H1 (cell line): ENCODE measurements at regions not wholly inside any gene's neighbourhood (a gene's known extent, or its start where the extent isn't known, plus 50 kb on each side); places are given as distances from the start of the nearest gene placed in this dataset.
A peak's percentile ranks its signal among the peaks of the same experiment; 100 is the strongest.

ENCODE experiments used
- CTCF ChIA-PET: fragments of 300-600 bp; sonication (Branson Sonifier 250); formaldehyde crosslinking; loops from one replicate; lab custom pipeline; 2021; ENCODE audit not compliant: partially characterized antibody; lab: Charles Lee
- POLR2A ChIA-PET: fragments of 300-600 bp; sonication (Branson Sonifier 250); formaldehyde crosslinking; loops from one replicate; lab custom pipeline; 2021; ENCODE audit warnings: inconsistent platforms; ENCODE audit not compliant: partially characterized antibody; lab: Charles Lee
- DNase-seq, 2 experiments: peaks; one replicate each; pipeline versions ENCODE4 v3.0.0 to v3.0.0-alpha.2; 2010 to 2022; ENCODE audit warnings: low spot score in 2 of 2, low read depth in 1 of 2, mixed read lengths in 1 of 2
- FAIRE-seq: peaks from 2 replicates; lab custom pipeline; 2011; peaks lifted over from hg19 to GRCh38; lab: Jason Lieb, UNC
- H2AFZ ChIP-seq: 2 replicates; pipeline ENCODE4 v1.8.1; 2012; ENCODE audit warnings: low read length, inconsistent platforms
- H2AK5ac ChIP-seq: 2 replicates; pipeline ENCODE4 v1.6.1; 2013; ENCODE audit warnings: low read depth, low read length
- H2BK120ac ChIP-seq: replicated peaks from 2 replicates; pipeline ENCODE3; 2013; ENCODE audit warnings: low read depth, low read length, inconsistent platforms
- H2BK12ac ChIP-seq: 2 replicates; pipeline ENCODE4 v1.6.1; 2013; ENCODE audit warnings: low read depth, low read length
- H2BK15ac ChIP-seq: 2 replicates; pipeline ENCODE4 v1.6.1; 2013; ENCODE audit warnings: low read length
- H2BK20ac ChIP-seq: 2 replicates; pipeline ENCODE4 v1.6.1; 2013; ENCODE audit warnings: low read length
- H2BK5ac ChIP-seq: 2 replicates; pipeline ENCODE4 v1.6.1; 2013; ENCODE audit warnings: low read depth, low read length
- H3K14ac ChIP-seq: 2 replicates; pipeline ENCODE4 v1.6.1; 2013; ENCODE audit warnings: inconsistent platforms; ENCODE audit not compliant: insufficient read length
- H3K18ac ChIP-seq: 2 replicates; pipeline ENCODE4 v1.6.1; 2013; ENCODE audit warnings: low read length; ENCODE audit errors: extremely low read depth
- H3K23ac ChIP-seq: 2 replicates; pipeline ENCODE4 v1.6.1; 2013; ENCODE audit warnings: inconsistent platforms; ENCODE audit not compliant: insufficient read length
- H3K23me2 ChIP-seq: 2 replicates; pipeline ENCODE4 v1.6.1; 2013; ENCODE audit warnings: low read depth, low read length
- H3K27ac ChIP-seq: 2 replicates; pipeline ENCODE4 v1.6.1; 2011; ENCODE audit warnings: low read depth, low read length, inconsistent platforms
- H3K27me3 ChIP-seq, 4 experiments: replicated peaks in 1 of 4; 1 replicate in 1 of 4; 2 replicates in 3 of 4; pipeline versions ENCODE4 v1.6.1 to v1.8.1; 2011 to 2013; ENCODE audit warnings: low read length in 3 of 4, mild to moderate bottlenecking in 3 of 4, inconsistent platforms in 2 of 4, mixed read lengths in 2 of 4, moderate library complexity in 1 of 4; ENCODE audit not compliant: control insufficient read depth in 3 of 4, insufficient read depth in 3 of 4; ENCODE audit errors: extremely low read depth in 1 of 4
- H3K36me3 ChIP-seq, 4 experiments: 2 replicates each; pipeline versions ENCODE4 v1.6.1 to v1.8.1; 2011 to 2013; ENCODE audit warnings: mild to moderate bottlenecking in 4 of 4, low read length in 3 of 4, moderate library complexity in 2 of 4, control low read depth in 1 of 4, inconsistent platforms in 1 of 4; ENCODE audit not compliant: insufficient read depth in 4 of 4, control insufficient read depth in 2 of 4
- H3K4ac ChIP-seq: replicated peaks from 2 replicates; pipeline ENCODE3; 2013; ENCODE audit warnings: low read length, low read depth, mixed read lengths, inconsistent platforms; ENCODE audit not compliant: insufficient read length
- H3K4me1 ChIP-seq, 4 experiments: replicated peaks in 1 of 4; 1 replicate in 1 of 4; 2 replicates in 3 of 4; pipeline versions ENCODE4 v1.6.1 to v1.8.1; 2011 to 2013; ENCODE audit warnings: low read length in 3 of 4, inconsistent platforms in 2 of 4, mixed read lengths in 1 of 4; ENCODE audit not compliant: insufficient read depth in 4 of 4, control insufficient read depth in 3 of 4
- H3K4me2 ChIP-seq, 2 experiments: 2 replicates each; pipeline versions ENCODE4 v1.6.1 to v1.8.1; 2011 to 2013; ENCODE audit warnings: low read depth in 2 of 2, low read length in 2 of 2, control low read depth in 1 of 2, inconsistent platforms in 1 of 2, mild to moderate bottlenecking in 1 of 2; ENCODE audit not compliant: insufficient read depth in 1 of 2
- H3K4me3 ChIP-seq, 4 experiments: fragments of 200-600, 300-600 bp in 1 of 4; sonication (generic), shearing (Covaris generic), sonication (Bioruptor Twin) in 1 of 4; 2 replicates each; pipeline versions ENCODE4 v1.5.1 to v1.8.1; 2011 to 2016; ENCODE audit warnings: low read length in 4 of 4, low read depth in 3 of 4, control low read depth in 2 of 4, inconsistent platforms in 2 of 4, mild to moderate bottlenecking in 2 of 4, mixed read lengths in 1 of 4, moderate library complexity in 1 of 4; ENCODE audit not compliant: insufficient read depth in 2 of 4; ENCODE audit errors: extremely low read depth in 1 of 4
- H3K56ac ChIP-seq: replicated peaks from 2 replicates; pipeline ENCODE3; 2013; ENCODE audit warnings: low read depth, mild to moderate bottlenecking, mixed read lengths, low read length, inconsistent platforms; ENCODE audit not compliant: insufficient read length
- H3K79me1 ChIP-seq: 2 replicates; pipeline ENCODE4 v1.6.1; 2013; ENCODE audit warnings: low read depth, low read length, control low read depth
- H3K79me2 ChIP-seq, 2 experiments: 2 replicates each; pipeline versions ENCODE4 v1.6.1 to v1.8.1; 2012 to 2013; ENCODE audit warnings: low read length in 2 of 2, mild to moderate bottlenecking in 2 of 2, inconsistent platforms in 1 of 2; ENCODE audit not compliant: insufficient read depth in 2 of 2, control insufficient read depth in 1 of 2
- H3K9ac ChIP-seq, 4 experiments: replicated peaks in 1 of 4; 1 replicate in 1 of 4; 2 replicates in 3 of 4; pipeline versions ENCODE4 v1.6.1 to v1.8.1; 2011 to 2013; ENCODE audit warnings: low read depth in 3 of 4, low read length in 3 of 4, control low read depth in 2 of 4, mild to moderate bottlenecking in 2 of 4, moderate library complexity in 2 of 4, inconsistent platforms in 1 of 4; ENCODE audit errors: extremely low read depth in 1 of 4
- H3K9me3 ChIP-seq, 2 experiments: 2 replicates each; pipeline versions ENCODE4 v1.6.1 to v1.8.1; 2012 to 2013; ENCODE audit warnings: mild to moderate bottlenecking in 2 of 2, moderate library complexity in 2 of 2, control low read depth in 1 of 2, inconsistent platforms in 1 of 2, low read depth in 1 of 2, low read length in 1 of 2, mixed read lengths in 1 of 2; ENCODE audit not compliant: insufficient read depth in 2 of 2
- H4K20me1 ChIP-seq, 2 experiments: replicated peaks in 1 of 2; 2 replicates each; pipeline versions ENCODE3 to v1.8.1; 2011 to 2013; ENCODE audit warnings: inconsistent platforms in 2 of 2, low read length in 2 of 2, mild to moderate bottlenecking in 1 of 2; ENCODE audit not compliant: insufficient read depth in 2 of 2, control insufficient read depth in 1 of 2
- H4K5ac ChIP-seq: 2 replicates; pipeline ENCODE4 v1.6.1; 2013; ENCODE audit warnings: low read length, low read depth, mixed read lengths, inconsistent platforms; ENCODE audit not compliant: insufficient read length
- H4K8ac ChIP-seq: 2 replicates; pipeline ENCODE4 v1.8.0; 2013; ENCODE audit warnings: mild to moderate bottlenecking, moderate library complexity, low read length, inconsistent platforms; ENCODE audit not compliant: insufficient read depth; ENCODE audit errors: extremely low read depth
- H4K91ac ChIP-seq: replicated peaks from 2 replicates; pipeline ENCODE3; 2013; ENCODE audit warnings: low read length, mixed read lengths, inconsistent platforms; ENCODE audit not compliant: insufficient read length
- E2F6 ChIP-seq: IDR thresholded peaks from 2 replicates; pipeline ENCODE4 v1.6.1; 2012; ENCODE audit warnings: inconsistent platforms
- EZH2 ChIP-seq: fragments of 200-600 bp; sonication (generic); IDR thresholded peaks from 2 replicates; pipeline ENCODE4 v1.7.1; 2012; ENCODE audit warnings: low read depth, mild to moderate bottlenecking, moderate library complexity, low read length, inconsistent platforms; ENCODE audit not compliant: severe bottlenecking
- HDAC6 ChIP-seq: IDR thresholded peaks from one replicate; pipeline ENCODE4 v1.7.1; 2012; ENCODE audit warnings: low read depth, mild to moderate bottlenecking, inconsistent platforms, low read length, moderate library complexity
- MAX ChIP-seq: IDR thresholded peaks from 2 replicates; pipeline ENCODE4 v1.6.1; 2012; ENCODE audit warnings: inconsistent platforms
- NRF1 ChIP-seq: IDR thresholded peaks from 2 replicates; pipeline ENCODE4 v1.6.1; 2011; ENCODE audit warnings: mild to moderate bottlenecking, low read depth, low read length, improper control_type of control experiment
- POLR2A ChIP-seq, 2 experiments: IDR thresholded peaks; 1 replicate in 1 of 2; 2 replicates in 1 of 2; pipeline ENCODE4 v1.6.1; 2011; ENCODE audit warnings: low read depth in 2 of 2, low read length in 2 of 2, mild to moderate bottlenecking in 2 of 2; ENCODE audit errors: control extremely low read depth in 1 of 2
- POLR2AphosphoS5 ChIP-seq: IDR thresholded peaks from 2 replicates; pipeline ENCODE4 v1.6.1; 2011; ENCODE audit warnings: low read depth, low read length
- SAP30 ChIP-seq: fragments of 300-600 bp; sonication (generic); IDR thresholded peaks from 2 replicates; pipeline ENCODE4 v1.7.1; 2012; ENCODE audit warnings: low read length, moderate library complexity, mild to moderate bottlenecking, inconsistent platforms; ENCODE audit not compliant: insufficient read depth, insufficient replicate concordance
- SP4 ChIP-seq: IDR thresholded peaks from 2 replicates; pipeline ENCODE4 v1.6.1; 2012; ENCODE audit warnings: low read length, inconsistent platforms
- TCF12 ChIP-seq: IDR thresholded peaks from 2 replicates; pipeline ENCODE4 v1.6.1; 2011; ENCODE audit warnings: low read depth, mild to moderate bottlenecking, low read length
- WGBS, 2 experiments: shearing (Covaris generic) in 1 of 2; methylation state at CpG; one replicate each; pipeline versions ENCODE4 v1.1.6 to v1.1.7; 2013 to 2015; ENCODE audit warnings: low lambda C conversion rate in 2 of 2, mixed read lengths in 2 of 2, inconsistent platforms in 1 of 2, low coverage in 1 of 2, missing lambda C conversion rate in 1 of 2; ENCODE audit not compliant: insufficient replicate concordance in 2 of 2, insufficient coverage in 1 of 2, insufficient read length in 1 of 2; ENCODE audit errors: extremely low coverage in 1 of 2, missing lambda C conversion rate in 1 of 2; 5-methylcytosine and 5-hydroxymethylcytosine counted together

- H3K79me2 ChIP-seq: no peaks in the 10 kb centered on the region
- no peak overlapping the region for H3K27ac ChIP-seq
- H3K27me3 ChIP-seq: no peaks in the 10 kb centered on the region
- H3K4me3 ChIP-seq: no peak overlapping the region
- H2AFZ ChIP-seq: no peak overlapping the region
- no peak overlapping the region for H3K9ac ChIP-seq
- TF ChIP-seq HDAC6: no peak
- TF ChIP-seq EZH2: no peak
- no peak for TF ChIP-seq POLR2AphosphoS5
- TF ChIP-seq SAP30: no peak
- no peak for TF ChIP-seq NRF1
- TF ChIP-seq TCF12: no peak
- TF ChIP-seq SP4: no peak
- TF ChIP-seq POLR2A (IDR thresholded peaks at IDR 0.05; ENCODE audit: control extremely low read depth in 1 of 2, low read depth in 2 of 2, low read length in 2 of 2): no peak
- TF ChIP-seq MAX: no peak
- no peak for TF ChIP-seq E2F6
- no peak overlapping the region for H3K4ac ChIP-seq
- H3K4me2 ChIP-seq: no peak overlapping the region
- FAIRE-seq (no peak), DNase-seq (no peak)
- H2BK120ac ChIP-seq: no peak overlapping the region
- H3K79me1 ChIP-seq: no peaks in the 10 kb centered on the region
- 63% methylated on average over 3 of the region's 3 CpGs; no CpG with 5 or more reads in 1 of the 2 experiments for WGBS, 2 experiments
- peak overlapping the region; percentile 28; the same call in 1 of the 2 replicates for H4K8ac ChIP-seq
- POLR2A ChIA-PET: no interaction called here
- no peaks in the 10 kb centered on the region for H3K36me3 ChIP-seq
- CTCF ChIA-PET: no interaction called here
- no peak overlapping the region for H3K18ac ChIP-seq
- no peak overlapping the region for H2BK15ac ChIP-seq
- H4K20me1 ChIP-seq: no peaks in the 10 kb centered on the region
- H2AK5ac ChIP-seq: no peak overlapping the region
- no peak overlapping the region for H2BK5ac ChIP-seq
- H2BK12ac ChIP-seq: no peak overlapping the region
- H4K5ac ChIP-seq: no peak overlapping the region
- H2BK20ac ChIP-seq: no peak overlapping the region
- H3K56ac ChIP-seq: no peak overlapping the region
- no peak overlapping the region for H4K91ac ChIP-seq
- no peak overlapping the region for H3K14ac ChIP-seq
- H3K23ac ChIP-seq: no peak overlapping the region
- no peaks in the 10 kb centered on the region for H3K4me1 ChIP-seq
- no peaks in the 10 kb centered on the region for H3K23me2 ChIP-seq
- no peaks in the 10 kb centered on the region for H3K9me3 ChIP-seq
Observed at GRCh38 chr4:115365185-115365584, 251.8 kb upstream of the NDST4 start.
